ENCODE measurements at regions not wholly inside any gene's neighbourhood (a gene's known extent, or its start where the extent isn't known, plus 50 kb on each side); places are given as distances from the start of the nearest gene placed in this dataset.

DNA sequence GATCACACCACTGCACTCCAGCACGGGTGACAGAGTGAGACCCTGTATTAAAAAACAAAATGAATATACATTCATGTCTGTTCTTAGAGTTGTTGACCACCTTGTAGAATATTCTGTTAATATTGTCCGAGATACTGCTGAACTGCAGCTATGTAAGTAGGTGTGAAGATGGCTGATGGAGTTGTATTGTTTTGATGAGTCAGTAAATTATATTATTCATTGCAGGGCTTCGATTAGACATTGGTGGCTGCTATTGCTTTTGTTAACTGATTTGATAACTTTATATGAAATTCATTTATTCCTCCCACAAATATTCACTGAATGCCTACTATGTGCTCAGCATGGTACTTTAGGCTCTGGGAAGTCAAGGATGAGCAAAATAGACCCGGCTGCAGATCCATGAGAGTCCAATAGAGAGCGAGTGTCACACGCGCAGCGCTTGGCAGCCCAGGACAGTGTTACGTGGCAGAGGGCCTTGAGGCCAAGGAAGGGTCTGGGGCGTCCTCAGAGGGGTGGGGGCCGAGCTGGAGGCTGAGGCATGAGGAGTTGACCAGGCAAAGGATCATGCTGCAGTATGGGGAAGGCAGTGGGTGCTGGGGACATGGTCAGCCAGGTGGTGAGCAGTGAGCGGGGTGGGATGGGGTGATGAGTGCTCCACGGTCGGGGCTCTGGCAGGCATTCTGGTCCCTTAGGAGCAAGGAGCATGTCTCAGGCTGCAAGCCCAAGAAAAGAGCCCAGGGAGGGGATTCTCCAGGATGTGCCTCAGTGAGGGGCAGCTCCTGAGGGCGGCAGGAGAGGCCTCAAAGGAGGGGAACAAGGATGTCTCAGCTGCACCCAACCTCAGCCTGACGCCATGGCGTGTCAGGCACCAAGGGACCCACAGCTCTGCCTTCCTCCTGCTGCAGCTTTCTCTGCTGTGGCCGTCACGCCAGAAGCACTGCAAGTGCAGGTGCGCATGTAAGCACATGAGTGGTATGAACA is 243.5 kb downstream of the GADD45G start:
- no peak overlapping the region for H3K27ac ChIP-seq
- TF ChIP-seq, protein P1, sequence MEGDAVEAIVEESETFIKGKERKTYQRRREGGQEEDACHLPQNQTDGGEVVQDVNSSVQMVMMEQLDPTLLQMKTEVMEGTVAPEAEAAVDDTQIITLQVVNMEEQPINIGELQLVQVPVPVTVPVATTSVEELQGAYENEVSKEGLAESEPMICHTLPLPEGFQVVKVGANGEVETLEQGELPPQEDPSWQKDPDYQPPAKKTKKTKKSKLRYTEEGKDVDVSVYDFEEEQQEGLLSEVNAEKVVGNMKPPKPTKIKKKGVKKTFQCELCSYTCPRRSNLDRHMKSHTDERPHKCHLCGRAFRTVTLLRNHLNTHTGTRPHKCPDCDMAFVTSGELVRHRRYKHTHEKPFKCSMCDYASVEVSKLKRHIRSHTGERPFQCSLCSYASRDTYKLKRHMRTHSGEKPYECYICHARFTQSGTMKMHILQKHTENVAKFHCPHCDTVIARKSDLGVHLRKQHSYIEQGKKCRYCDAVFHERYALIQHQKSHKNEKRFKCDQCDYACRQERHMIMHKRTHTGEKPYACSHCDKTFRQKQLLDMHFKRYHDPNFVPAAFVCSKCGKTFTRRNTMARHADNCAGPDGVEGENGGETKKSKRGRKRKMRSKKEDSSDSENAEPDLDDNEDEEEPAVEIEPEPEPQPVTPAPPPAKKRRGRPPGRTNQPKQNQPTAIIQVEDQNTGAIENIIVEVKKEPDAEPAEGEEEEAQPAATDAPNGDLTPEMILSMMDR (IDR thresholded peaks at IDR 0.05): no peak
- H3K36me3 ChIP-seq: no peaks in the 10 kb centered on the region
- H3K9me3 ChIP-seq: no peaks in the 10 kb centered on the region
- H3K27me3 ChIP-seq: peaks cover 3% of the 10 kb centered on the region
- H3K4me3 ChIP-seq (ENCODE audit: low read depth in 1 of 2, low read length in 1 of 2): no peak overlapping the region
- H3K4me1 ChIP-seq (ENCODE audit: control insufficient read depth in 1 of 2, insufficient read depth in 1 of 2, low read depth in 1 of 2, low read length in 1 of 2): no peaks in the 10 kb centered on the region

DNA sequence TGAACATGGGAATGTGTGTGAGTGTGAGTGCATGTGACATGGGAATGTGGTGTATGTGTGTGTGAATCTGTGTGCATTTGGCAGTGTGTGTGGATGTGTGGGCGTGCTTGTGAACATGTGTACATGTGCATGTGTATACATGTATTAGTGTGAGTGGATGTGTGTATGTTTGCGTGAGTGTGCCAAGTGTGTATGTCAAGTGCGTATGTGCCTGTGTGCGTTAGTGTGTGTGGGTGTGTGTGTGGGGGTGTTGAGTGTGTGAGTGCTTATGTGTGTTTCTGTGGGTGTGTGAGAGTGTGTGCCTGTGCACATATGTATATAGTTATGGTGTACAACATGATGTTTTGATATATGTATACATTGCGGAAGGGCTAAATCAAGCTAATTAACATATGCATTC is 244.3 kb downstream of the GADD45G start:
- Histone ChIP-seq H3K36me3 (no peaks in the 10 kb centered on the region), H3K4me3 (ENCODE audit: low read depth in 1 of 2, low read length in 1 of 2) (no peak overlapping the region), H3K27me3 (peaks cover 10% of the 10 kb centered on the region), H3K27ac (no peak overlapping the region), H3K9me3 (no peaks in the 10 kb centered on the region), H3K4me1 (ENCODE audit: control insufficient read depth in 1 of 2, insufficient read depth in 1 of 2, low read depth in 1 of 2, low read length in 1 of 2) (no peaks in the 10 kb centered on the region)
- TF ChIP-seq, protein P1 (IDR thresholded peaks at IDR 0.05): no peak

DNA sequence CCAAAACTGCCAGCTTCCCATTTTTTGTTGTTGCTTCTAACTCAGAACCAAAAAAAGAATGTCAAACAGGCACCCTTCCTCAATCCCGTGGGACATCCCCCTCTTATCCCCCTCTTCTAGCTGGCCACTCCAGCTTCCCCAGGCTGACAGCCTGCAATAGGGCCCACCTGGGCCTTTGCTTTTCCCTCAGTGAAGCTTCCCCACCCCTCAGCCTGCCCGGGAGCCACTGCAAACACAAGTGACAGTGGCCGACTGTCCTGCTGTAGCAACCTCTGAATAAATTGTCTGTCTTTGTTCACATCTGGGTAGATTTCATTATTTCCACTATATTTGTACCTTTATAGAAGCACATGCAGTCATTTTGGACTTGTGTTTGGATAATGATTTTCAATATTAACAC is 245.3 kb downstream of the GADD45G start:
- no peak overlapping the region for H3K4me3 ChIP-seq (ENCODE audit: low read depth in 1 of 2, low read length in 1 of 2)
- no peaks in the 10 kb centered on the region for H3K9me3 ChIP-seq
- no peak overlapping the region for H3K27ac ChIP-seq
- H3K4me1 ChIP-seq (ENCODE audit: control insufficient read depth in 1 of 2, insufficient read depth in 1 of 2, low read depth in 1 of 2, low read length in 1 of 2): no peaks in the 10 kb centered on the region
- TF ChIP-seq, protein P1 (IDR thresholded peaks at IDR 0.05): no peak
- H3K27me3 ChIP-seq: peaks cover 11% of the 10 kb centered on the region
- no peaks in the 10 kb centered on the region for H3K36me3 ChIP-seq

DNA sequence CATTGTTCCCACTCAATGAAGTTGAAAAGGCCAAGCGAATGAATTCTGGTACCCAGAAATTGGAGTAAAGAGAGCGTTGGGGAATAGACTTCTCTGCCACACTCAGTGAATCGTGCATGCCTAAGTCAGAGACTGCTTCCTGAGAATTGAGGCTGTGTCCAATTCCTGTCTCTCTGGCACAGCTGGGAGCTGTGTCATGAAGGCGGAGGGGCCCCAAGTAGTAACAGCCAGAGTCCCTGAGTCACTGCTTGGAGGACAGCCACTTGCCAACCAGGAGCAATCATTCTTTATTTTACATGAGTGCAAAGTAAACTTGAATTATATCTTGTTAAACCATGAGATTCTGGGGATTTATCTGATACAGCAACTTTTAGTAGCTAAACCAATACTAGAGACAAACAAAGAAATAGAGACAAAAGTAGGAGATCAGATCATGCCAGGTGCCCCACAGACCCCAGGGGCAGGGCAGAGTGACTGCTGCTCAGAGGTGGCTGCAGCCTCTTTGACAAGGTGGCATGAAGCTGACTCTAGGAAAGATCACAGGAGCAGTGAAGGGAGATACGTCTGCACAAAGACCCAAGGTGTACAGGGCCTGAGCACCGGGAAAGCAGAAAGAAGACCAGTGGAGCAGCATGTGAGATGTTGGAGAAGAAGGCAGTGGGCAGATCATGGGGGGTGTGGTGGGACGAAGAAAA is 246.0 kb downstream of the GADD45G start:
- H3K36me3 ChIP-seq: no peaks in the 10 kb centered on the region
- H3K27me3 ChIP-seq: peaks cover 11% of the 10 kb centered on the region
- no peaks in the 10 kb centered on the region for H3K4me1 ChIP-seq (ENCODE audit: control insufficient read depth in 1 of 2, insufficient read depth in 1 of 2, low read depth in 1 of 2, low read length in 1 of 2)
- H3K27ac ChIP-seq: no peak overlapping the region
- TF ChIP-seq, protein P1 (IDR thresholded peaks at IDR 0.05): no peak
- H3K9me3 ChIP-seq: no peaks in the 10 kb centered on the region
- no peak overlapping the region for H3K4me3 ChIP-seq (ENCODE audit: low read depth in 1 of 2, low read length in 1 of 2)

DNA sequence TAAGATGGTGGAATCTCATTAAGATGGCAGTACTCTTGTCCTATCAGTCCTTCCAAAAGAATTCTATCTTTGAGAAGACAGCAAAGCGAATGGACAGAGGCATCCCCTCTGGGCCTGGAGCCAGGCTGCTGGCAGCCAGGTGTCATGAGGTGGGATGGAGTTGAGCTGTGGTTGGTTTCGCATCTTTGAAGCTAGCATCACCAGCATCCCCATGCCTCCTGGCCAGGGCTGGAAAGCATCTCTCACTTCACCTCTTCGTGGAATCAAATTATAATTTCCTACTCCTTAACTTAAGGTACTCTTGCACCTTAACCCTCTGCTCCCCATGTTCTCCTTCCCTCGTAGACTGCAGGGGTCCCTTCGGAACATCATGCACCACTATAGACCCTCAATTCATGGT is 248.3 kb downstream of the GADD45G start:
- peaks cover 11% of the 10 kb centered on the region for H3K27me3 ChIP-seq
- TF ChIP-seq, protein P1 (IDR thresholded peaks at IDR 0.05): no peak

More for the DNA sequence above, 248.3 kb downstream of the GADD45G start:
- no peaks in the 10 kb centered on the region for H3K4me1 ChIP-seq (ENCODE audit: control insufficient read depth in 1 of 2, insufficient read depth in 1 of 2, low read depth in 1 of 2, low read length in 1 of 2)
- no peaks in the 10 kb centered on the region for H3K9me3 ChIP-seq
- H3K36me3 ChIP-seq: no peaks in the 10 kb centered on the region
- H3K27ac ChIP-seq: no peak overlapping the region
- H3K4me3 ChIP-seq (ENCODE audit: low read depth in 1 of 2, low read length in 1 of 2): no peak overlapping the region

All from neutrophil (primary cell).